ENCODE measurements at regions not wholly inside any gene's neighbourhood (a gene's known extent, or its start where the extent isn't known, plus 50 kb on each side); places are given as distances from the start of the nearest gene placed in this dataset.

DNA sequence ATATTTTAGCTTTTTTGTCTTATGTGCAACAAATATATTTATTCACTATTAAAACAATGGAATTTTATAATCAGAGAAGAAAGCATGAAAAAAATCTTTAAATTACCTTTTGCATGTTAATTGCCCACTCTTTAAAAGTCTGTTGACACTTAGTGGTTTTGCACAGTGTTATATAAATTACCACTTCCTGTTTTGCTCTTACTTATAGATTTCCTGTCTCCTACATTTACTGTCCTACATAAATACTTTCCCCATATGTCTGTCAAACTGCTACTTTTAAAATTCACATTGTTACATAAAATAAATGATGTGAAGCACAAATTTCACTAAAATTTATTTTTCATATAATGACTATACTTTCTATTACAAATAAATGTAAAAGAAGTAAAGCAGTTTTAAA is 161.1 kb upstream of the NDST4 start:
- TF ChIP-seq, protein P1, sequence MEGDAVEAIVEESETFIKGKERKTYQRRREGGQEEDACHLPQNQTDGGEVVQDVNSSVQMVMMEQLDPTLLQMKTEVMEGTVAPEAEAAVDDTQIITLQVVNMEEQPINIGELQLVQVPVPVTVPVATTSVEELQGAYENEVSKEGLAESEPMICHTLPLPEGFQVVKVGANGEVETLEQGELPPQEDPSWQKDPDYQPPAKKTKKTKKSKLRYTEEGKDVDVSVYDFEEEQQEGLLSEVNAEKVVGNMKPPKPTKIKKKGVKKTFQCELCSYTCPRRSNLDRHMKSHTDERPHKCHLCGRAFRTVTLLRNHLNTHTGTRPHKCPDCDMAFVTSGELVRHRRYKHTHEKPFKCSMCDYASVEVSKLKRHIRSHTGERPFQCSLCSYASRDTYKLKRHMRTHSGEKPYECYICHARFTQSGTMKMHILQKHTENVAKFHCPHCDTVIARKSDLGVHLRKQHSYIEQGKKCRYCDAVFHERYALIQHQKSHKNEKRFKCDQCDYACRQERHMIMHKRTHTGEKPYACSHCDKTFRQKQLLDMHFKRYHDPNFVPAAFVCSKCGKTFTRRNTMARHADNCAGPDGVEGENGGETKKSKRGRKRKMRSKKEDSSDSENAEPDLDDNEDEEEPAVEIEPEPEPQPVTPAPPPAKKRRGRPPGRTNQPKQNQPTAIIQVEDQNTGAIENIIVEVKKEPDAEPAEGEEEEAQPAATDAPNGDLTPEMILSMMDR (conservative IDR thresholded peaks at IDR 0.05), result no peak
- no peak for TF ChIP-seq ZFX (IDR thresholded peaks at IDR 0.05)

Measured in C4-2B (cell line).